OCI-LY7 (cell line): ENCODE measurements at regions not wholly inside any gene's neighbourhood (a gene's known extent, or its start where the extent isn't known, plus 50 kb on each side); places are given as distances from the start of the nearest gene placed in this dataset.

Source experiments
- CTCF ChIP-seq: fragments of 200-600 bp; sonication (generic); conservative IDR thresholded peaks from 2 replicates; pipeline ENCODE4 v1.5.1; 2014; ENCODE audit warnings: mild to moderate bottlenecking, antibody characterized with exemption, low read length, moderate library complexity, mixed read lengths
- EZH2phosphoT487 ChIP-seq: fragments of 200-600 bp; sonication (generic); IDR thresholded peaks from 2 replicates; pipeline ENCODE4 v1.6.1; 2018; ENCODE audit warnings: low read depth, borderline replicate concordance, mild to moderate bottlenecking, mixed run types, antibody characterized with exemption, low read length, moderate library complexity, mixed read lengths

DNA sequence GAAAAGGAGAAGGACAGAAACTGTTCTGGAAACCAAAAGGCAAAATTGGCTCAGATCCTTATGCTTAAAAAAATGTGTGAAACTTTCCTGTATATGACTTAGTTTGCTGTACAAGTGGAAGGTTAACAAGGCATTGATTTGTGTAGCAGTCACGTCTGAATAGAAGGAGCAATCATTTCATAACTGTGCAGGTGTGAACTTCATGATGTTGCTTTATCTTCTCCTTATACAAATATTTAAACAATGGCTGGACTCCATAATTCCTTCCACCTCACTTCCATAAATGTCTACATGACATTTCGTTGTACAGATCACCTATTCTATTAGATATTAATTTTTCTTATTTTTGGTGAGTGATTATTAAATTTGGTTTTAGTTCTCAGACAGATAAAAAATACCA is 382.7 kb upstream of the NPAP1 start:
- TF ChIP-seq CTCF (no peak), EZH2phosphoT487 (no peak)
